HG03108 (cell line): ENCODE measurements at regions not wholly inside any gene's neighbourhood (a gene's known extent, or its start where the extent isn't known, plus 50 kb on each side); places are given as distances from the start of the nearest gene placed in this dataset.
"Not testable (repeated sequence)": the region's sequence is repeated elsewhere in the genome, so short reads cannot be mapped to it uniquely, and the experiment has no call there.

Source experiments
- ATAC-seq: cut with Tn5 transposase; IDR thresholded peaks from one replicate; pipeline ENCODE4 v1.9.1; 2021; ENCODE audit warnings: moderate library complexity; ENCODE audit not compliant: unreplicated experiment

- ATAC-seq: not testable (repeated sequence)
Measured at GRCh38 chr9:87041553-87042235, 94.4 kb upstream of the GAS1 start.

- not testable (repeated sequence) for ATAC-seq
Measured at GRCh38 chr9:87049929-87050608, 102.8 kb upstream of the GAS1 start.

DNA sequence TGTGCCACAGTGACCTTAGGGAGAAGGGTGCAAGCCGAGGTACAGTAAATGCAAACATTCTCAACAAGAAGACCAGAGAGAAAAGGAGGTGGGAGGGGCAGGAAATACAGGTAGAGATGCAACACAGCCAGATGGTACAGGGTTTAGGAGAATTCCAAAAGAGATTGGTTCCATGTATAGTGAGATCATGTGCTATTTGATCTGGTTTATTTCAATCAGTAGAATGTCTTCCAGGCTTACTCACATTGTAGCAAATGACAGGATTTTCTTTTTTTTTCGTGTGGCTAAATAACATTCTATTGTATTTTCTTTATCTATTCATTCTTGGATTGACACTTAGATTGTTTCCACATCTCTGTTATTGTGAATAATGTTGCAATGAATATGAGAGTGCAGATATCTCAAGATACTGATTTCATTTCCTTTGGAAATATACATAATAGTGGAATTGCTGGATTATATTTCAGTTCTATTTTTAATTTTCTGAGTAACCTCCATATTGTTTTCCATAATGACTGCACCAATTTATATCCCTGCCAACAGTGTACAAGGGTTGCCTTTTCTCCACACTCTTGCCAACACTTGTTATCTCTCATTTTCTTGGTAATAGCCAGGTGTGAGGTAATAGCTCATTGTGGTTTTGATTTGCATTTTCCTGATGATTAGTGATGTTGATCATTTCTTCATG lies 107.8 kb upstream of the GAS1 start:
- no peak for ATAC-seq

DNA sequence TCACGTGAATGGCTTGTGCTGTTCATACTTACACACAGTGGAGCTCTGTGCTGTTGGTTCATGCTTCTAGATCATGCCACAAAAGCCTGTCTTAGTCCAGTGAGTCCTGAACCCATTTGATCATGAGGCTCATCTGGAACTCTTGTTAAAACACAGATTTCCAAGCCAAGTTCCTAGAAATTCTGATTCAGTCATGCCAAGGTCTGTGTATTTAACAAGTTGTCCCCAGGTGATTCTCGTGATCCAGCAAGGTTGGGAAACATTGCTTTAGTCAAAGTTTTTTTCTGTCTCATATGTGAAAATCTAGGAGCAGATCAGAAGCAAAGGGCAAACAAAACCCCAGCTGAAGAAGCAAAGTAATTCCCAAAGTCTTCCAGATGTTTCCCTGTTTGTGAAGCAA lies 112.5 kb upstream of the GAS1 start:
- ATAC-seq: no peak

- no peak for ATAC-seq
Measured at GRCh38 chr9:87062746-87063145, 115.4 kb upstream of the GAS1 start.

- ATAC-seq: no peak
Measured at GRCh38 chr9:87063246-87063645, 115.9 kb upstream of the GAS1 start.

- no peak for ATAC-seq
Measured at GRCh38 chr9:87063871-87064270, 116.6 kb upstream of the GAS1 start.

DNA sequence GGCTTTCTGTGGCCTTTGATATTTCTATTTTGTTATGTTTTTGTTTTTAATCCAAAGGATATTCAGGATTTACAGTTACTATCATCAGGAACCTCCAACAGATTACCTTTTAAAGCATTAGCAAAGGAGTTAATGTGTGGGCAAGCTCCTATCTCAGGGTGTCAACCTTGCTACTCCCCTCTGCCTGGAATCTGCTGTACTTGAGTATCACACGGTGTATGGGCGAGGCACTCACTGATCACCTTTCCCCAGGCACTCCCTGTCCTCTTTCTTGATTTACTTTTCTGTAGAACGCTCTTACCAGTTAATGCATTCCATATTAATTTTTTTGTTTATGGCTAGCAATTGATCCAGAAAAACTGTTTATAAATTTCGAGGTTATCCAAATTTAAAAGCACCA lies 117.0 kb upstream of the GAS1 start:
- no peak for ATAC-seq

DNA sequence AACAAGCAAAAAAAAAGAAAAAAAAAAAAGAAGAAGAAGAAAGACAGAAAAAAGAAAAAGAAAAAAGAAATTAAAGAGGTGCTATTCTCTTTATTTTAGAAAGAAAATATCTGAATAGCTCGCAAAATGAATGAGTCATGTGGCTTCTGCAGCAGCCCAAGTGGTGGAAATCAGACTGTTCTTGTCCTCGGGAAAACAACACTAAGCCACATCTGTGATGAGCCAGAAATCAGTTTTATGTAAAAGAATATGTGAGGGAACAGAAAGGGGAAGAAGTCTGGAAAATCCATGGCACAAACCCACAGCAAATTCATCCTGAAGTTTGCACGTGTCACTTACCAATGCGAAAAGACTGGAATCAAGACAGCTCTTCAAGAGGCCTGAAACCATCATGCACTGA lies 118.7 kb upstream of the GAS1 start:
- ATAC-seq: no peak

DNA sequence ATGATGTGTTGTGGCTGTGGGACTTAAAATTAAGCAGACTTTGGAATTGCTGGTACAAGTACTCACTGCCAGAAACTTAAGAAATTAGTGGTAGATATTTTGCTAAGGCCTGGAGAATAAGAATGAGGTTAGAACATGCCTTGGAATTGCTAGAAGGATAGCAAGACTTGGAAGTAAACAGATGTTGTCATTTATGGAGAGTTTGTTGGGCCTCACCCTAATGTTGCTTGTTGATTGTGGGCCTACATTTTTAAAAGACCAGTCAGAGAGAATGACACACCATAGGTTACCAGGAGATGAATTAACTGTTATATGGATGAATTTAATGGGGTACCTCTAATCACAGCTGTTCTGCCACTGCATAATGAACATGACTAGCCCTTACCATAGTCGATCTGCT lies 120.1 kb upstream of the GAS1 start:
- no peak for ATAC-seq

DNA sequence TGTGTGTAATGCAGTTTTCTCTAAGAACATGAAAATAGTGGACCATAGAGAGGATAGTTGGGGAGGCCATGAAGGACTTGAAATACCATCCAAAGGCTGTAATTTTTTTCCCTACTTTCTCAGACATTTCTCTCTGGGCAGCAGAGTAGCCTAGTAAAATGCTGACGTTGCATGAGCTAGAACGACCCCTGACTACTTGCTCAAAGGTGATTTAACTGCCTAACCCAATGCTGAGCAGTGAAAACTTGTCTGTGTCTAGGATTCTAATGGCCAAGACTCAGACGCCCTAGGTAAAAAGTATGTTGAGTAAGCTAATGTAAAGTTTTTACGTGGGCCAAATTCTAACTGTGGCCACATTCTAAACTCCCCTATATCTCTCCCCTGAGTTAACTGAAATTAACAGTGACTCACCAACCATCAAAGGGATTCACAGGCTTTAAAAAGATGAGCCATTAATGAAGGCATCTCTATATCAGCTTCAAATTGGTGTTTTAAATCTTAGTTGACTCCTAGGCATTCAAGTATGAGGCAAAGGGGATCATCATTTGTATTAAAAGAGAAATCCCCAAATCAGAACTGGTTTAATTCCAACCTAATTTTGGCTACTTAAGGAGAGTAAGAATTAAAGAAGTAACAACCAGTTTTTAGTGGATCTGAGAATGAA lies 121.0 kb upstream of the GAS1 start:
- no peak for ATAC-seq

DNA sequence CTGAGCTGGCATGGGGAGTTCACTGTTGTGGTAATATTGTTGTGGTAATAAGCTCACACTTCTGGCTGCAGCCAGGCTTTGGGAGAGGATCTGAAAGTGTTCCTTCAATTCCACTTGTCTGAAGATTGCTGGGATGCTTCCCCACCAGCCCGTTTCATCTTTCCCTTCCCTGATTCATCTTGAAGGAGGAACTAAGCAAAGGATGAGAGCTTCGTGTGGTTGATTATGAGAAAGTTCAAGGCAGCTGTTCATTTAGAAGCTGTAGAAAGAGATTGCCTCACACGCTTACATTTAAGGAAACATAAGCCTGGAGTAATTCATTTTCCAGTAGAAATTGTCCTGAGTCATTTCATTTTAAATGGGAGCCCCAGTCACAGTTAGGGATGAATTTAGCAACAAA lies 122.4 kb upstream of the GAS1 start:
- no peak for ATAC-seq

DNA sequence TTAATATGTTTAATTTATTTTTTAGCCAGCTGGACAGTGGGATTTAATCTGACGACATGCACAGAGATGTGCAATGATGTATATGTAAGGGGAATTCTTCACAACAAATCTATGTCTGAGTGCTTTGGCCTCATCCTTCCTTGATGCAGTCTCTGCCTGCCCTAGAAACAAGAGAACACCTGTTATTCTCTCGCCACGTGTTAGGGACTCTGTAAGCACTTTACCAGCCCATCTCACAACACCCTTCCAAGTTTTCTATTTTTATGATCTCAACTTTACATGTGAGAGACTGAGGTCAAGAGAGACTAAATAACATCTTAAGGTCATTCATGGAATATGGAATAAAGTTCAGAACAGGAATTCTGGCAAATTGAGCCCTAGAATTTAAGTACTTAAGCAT lies 123.0 kb upstream of the GAS1 start:
- ATAC-seq: no peak

- ATAC-seq: no peak
Measured at GRCh38 chr9:87071473-87071872, 124.2 kb upstream of the GAS1 start.

DNA sequence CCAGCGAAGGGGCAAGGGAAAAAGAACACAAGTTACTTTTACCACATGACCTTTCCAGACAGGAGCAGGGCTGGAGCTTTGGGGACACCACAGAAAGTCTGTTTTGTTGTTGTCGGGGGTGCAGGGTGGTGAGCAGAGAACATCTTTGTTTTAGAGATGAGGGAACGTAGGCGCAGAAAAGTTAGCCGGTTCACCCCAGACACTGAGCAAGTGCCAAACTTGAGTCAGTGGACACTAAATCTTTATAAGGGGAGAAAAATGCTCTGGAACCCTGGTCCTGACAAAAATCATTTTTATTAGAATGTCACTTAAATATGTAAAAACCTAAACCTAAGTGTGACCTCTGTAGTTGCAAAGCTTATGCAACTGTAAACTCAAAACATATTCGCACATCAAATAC lies 126.4 kb upstream of the GAS1 start:
- no peak for ATAC-seq

DNA sequence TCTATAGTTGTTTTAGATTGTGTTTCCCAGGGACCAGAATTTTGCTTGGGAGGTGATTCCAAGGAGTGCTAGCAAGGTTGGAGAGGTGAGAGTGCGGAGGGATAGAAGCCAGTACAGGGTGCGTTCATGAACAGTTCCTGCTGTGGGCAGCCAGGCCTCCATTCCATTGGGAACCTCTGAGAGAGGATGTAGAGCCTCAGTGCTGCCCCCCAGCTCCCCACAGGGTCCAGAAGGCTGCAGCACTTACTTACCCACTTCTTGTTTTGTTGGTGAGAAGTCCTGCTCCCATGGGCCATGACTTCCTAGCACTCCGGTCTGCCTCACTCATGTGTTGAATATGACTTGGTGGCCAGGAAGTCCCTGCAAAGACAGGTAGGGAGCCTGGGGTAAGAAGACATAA lies 128.2 kb upstream of the GAS1 start:
- no peak for ATAC-seq

- ATAC-seq: no peak
Measured at GRCh38 chr9:87076825-87077224, 129.5 kb upstream of the GAS1 start.

DNA sequence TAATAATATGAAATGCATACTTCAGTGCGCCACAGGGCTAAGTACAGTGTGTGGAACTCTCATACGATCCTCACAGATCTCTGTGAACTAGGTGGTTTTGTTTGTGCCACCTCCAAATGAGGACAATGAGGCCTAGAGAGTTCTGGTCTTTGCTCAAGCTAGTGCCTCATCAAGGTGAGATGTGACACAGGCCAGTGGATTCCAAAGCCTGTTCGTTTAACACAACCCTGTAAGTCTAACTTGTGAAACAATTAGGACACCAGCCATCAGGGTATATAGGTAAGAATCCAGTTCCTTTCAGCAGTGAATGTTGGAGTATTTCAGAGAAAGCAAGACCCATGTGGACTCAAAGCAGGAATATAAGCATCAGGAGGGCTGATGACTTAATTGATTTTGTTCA lies 130.7 kb upstream of the GAS1 start:
- no peak for ATAC-seq

DNA sequence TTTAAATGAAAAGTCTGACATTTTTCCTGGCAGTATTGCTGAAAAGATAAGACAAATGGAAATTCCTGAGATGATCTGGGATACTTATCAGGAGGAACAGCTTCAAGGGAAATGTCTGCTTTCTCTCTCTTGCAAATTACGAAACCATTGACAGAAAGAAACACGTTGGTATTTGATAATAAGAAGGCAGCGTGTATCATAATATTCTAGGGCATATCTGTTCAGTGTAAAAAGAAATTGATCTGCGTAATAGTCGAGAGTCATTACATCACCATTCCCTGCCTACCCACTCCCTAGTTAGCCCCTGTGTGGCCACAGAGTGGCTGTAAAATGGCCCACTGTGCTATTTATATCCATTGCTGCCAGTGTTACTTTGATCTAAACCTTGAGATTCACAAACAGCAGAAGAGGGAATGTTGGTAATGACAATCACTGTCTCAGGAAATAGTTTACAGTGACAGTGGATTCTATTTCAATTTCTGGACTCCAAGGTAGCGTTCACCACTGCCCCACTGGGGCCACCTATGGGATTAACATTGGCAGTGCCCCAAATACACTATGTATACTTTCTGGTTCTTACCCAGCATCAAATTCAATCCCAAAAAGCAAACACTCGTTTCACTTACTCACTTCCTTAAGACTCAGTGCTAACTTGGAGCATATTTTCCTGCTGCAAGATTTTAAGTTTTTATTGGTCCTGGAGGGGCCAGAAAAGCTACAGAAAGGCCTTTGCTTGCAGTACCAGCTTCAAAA lies 133.4 kb upstream of the GAS1 start:
- ATAC-seq: no peak

GRCh38 chr9:87081503-87081902 lies 134.2 kb upstream of the GAS1 start:
- no peak for ATAC-seq

GRCh38 chr9:87083986-87084385 lies 136.7 kb upstream of the GAS1 start:
- no peak for ATAC-seq
